ENCODE measurements at regions not wholly inside any gene's neighbourhood (a gene's known extent, or its start where the extent isn't known, plus 50 kb on each side); places are given as distances from the start of the nearest gene placed in this dataset.

- TF ChIP-seq, protein P1, sequence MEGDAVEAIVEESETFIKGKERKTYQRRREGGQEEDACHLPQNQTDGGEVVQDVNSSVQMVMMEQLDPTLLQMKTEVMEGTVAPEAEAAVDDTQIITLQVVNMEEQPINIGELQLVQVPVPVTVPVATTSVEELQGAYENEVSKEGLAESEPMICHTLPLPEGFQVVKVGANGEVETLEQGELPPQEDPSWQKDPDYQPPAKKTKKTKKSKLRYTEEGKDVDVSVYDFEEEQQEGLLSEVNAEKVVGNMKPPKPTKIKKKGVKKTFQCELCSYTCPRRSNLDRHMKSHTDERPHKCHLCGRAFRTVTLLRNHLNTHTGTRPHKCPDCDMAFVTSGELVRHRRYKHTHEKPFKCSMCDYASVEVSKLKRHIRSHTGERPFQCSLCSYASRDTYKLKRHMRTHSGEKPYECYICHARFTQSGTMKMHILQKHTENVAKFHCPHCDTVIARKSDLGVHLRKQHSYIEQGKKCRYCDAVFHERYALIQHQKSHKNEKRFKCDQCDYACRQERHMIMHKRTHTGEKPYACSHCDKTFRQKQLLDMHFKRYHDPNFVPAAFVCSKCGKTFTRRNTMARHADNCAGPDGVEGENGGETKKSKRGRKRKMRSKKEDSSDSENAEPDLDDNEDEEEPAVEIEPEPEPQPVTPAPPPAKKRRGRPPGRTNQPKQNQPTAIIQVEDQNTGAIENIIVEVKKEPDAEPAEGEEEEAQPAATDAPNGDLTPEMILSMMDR (IDR thresholded peaks at IDR 0.05; ENCODE audit: low read depth, low read length, missing input control) = no peak
- TF ChIP-seq ATF3 (IDR thresholded peaks at IDR 0.05) (no peak), GABPA (IDR thresholded peaks at IDR 0.05 in 1 of 2, conservative IDR thresholded peaks at IDR 0.05 in 1 of 2) (no peak), FOXA1 (IDR thresholded peaks at IDR 0.05) (no peak), MAX (IDR thresholded peaks at IDR 0.05) (no peak)
Observed at GRCh38 chr3:106381939-106382335, 513.1 kb upstream of the CBLB start.

All from liver (tissue), 3 donors.